ENCODE measurements at regions not wholly inside any gene's neighbourhood (a gene's known extent, or its start where the extent isn't known, plus 50 kb on each side); places are given as distances from the start of the nearest gene placed in this dataset.

DNA sequence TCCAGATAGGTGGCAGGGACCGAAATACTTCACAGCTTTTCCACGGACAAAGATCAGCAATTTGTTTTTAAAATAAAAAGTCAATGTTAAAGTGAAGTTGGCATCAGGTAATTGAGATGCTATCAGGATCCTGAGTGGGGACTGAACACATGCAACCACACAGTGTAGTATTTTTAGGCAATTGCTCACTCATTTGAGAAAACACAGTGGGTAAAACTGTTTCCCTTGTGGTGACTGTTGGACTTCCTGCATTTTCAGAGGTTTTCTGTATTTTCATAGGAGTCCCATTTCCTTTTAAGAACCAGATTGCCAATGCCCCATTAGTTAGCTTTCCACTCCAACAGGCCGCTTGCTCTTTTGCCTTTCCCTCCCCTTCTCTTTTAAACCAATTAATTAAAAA, 159.5 kb upstream of the ZNF32 start:
- TF ChIP-seq ARNTL (CRISPR knock-in tag; IDR thresholded peaks at IDR 0.05; ENCODE audit: borderline replicate concordance, low read depth), result no peak
- no peak for TF ChIP-seq ZFP30 (CRISPR knock-in tag; IDR thresholded peaks at IDR 0.05)
- no peak for TF ChIP-seq ZNF565 (CRISPR knock-in tag; conservative IDR thresholded peaks at IDR 0.05; ENCODE audit: low read depth)
- no peak for TF ChIP-seq PPARA (CRISPR knock-in tag; IDR thresholded peaks at IDR 0.05; ENCODE audit: borderline replicate concordance)
- TF ChIP-seq, protein P1, sequence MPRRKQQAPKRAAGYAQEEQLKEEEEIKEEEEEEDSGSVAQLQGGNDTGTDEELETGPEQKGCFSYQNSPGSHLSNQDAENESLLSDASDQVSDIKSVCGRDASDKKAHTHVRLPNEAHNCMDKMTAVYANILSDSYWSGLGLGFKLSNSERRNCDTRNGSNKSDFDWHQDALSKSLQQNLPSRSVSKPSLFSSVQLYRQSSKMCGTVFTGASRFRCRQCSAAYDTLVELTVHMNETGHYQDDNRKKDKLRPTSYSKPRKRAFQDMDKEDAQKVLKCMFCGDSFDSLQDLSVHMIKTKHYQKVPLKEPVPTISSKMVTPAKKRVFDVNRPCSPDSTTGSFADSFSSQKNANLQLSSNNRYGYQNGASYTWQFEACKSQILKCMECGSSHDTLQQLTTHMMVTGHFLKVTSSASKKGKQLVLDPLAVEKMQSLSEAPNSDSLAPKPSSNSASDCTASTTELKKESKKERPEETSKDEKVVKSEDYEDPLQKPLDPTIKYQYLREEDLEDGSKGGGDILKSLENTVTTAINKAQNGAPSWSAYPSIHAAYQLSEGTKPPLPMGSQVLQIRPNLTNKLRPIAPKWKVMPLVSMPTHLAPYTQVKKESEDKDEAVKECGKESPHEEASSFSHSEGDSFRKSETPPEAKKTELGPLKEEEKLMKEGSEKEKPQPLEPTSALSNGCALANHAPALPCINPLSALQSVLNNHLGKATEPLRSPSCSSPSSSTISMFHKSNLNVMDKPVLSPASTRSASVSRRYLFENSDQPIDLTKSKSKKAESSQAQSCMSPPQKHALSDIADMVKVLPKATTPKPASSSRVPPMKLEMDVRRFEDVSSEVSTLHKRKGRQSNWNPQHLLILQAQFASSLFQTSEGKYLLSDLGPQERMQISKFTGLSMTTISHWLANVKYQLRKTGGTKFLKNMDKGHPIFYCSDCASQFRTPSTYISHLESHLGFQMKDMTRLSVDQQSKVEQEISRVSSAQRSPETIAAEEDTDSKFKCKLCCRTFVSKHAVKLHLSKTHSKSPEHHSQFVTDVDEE (CRISPR knock-in tag; IDR thresholded peaks at IDR 0.05), result no peak
- TF ChIP-seq, protein P2, sequence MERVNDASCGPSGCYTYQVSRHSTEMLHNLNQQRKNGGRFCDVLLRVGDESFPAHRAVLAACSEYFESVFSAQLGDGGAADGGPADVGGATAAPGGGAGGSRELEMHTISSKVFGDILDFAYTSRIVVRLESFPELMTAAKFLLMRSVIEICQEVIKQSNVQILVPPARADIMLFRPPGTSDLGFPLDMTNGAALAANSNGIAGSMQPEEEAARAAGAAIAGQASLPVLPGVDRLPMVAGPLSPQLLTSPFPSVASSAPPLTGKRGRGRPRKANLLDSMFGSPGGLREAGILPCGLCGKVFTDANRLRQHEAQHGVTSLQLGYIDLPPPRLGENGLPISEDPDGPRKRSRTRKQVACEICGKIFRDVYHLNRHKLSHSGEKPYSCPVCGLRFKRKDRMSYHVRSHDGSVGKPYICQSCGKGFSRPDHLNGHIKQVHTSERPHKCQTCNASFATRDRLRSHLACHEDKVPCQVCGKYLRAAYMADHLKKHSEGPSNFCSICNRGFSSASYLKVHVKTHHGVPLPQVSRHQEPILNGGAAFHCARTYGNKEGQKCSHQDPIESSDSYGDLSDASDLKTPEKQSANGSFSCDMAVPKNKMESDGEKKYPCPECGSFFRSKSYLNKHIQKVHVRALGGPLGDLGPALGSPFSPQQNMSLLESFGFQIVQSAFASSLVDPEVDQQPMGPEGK (CRISPR knock-in tag; IDR thresholded peaks at IDR 0.05; ENCODE audit: borderline replicate concordance), result no peak
- TF ChIP-seq ZFP3 (CRISPR knock-in tag; IDR thresholded peaks at IDR 0.05), result no peak
- TF ChIP-seq ISL1 (CRISPR knock-in tag; IDR thresholded peaks at IDR 0.05), result no peak
- TF ChIP-seq RARB (CRISPR knock-in tag; IDR thresholded peaks at IDR 0.05), result no peak
- TF ChIP-seq ZC3H10 (CRISPR knock-in tag; IDR thresholded peaks at IDR 0.05), result no peak
- no peak for TF ChIP-seq SNAI2 (CRISPR knock-in tag; IDR thresholded peaks at IDR 0.05)

Data from SK-N-SH treated with all-trans-retinoic acid at 6 μM for 48 hours (cell line).